ENCODE measurements at regions not wholly inside any gene's neighbourhood (a gene's known extent, or its start where the extent isn't known, plus 50 kb on each side); places are given as distances from the start of the nearest gene placed in this dataset.

- TF ChIP-seq ZNF565 (CRISPR knock-in tag; conservative IDR thresholded peaks at IDR 0.05; ENCODE audit: low read depth) (no peak), ARNTL (CRISPR knock-in tag; IDR thresholded peaks at IDR 0.05; ENCODE audit: borderline replicate concordance, low read depth) (no peak), ZFP3 (CRISPR knock-in tag; IDR thresholded peaks at IDR 0.05) (no peak), ZNF8 (CRISPR knock-in tag; IDR thresholded peaks at IDR 0.05) (no peak), ZFP30 (CRISPR knock-in tag; IDR thresholded peaks at IDR 0.05) (no peak), CREB5 (CRISPR knock-in tag; IDR thresholded peaks at IDR 0.05; ENCODE audit: low read depth) (no peak)
These were observed 535.1 kb downstream of the STK39 start for GRCh38 chr2:167712275-167712674.

Data from SK-N-SH treated with all-trans-retinoic acid at 6 μM for 48 hours (cell line).